Spleen (tissue), 7 donors: ENCODE measurements at regions not wholly inside any gene's neighbourhood (a gene's known extent, or its start where the extent isn't known, plus 50 kb on each side); places are given as distances from the start of the nearest gene placed in this dataset.

Experiments
- CTCF ChIP-seq, 11 experiments: fragments of 200-600 bp in 7 of 11; fragments of 450-650 bp in 4 of 11; sonication (generic) in 4 of 11; IDR thresholded peaks in 8 of 11; conservative IDR thresholded peaks in 3 of 11; 1 replicate in 7 of 11; 2 replicates in 4 of 11; pipeline versions ENCODE4 v1.4.0 to v1.8.0; 2016 to 2021; ENCODE audit warnings: antibody characterized with exemption in 11 of 11, inconsistent platforms in 4 of 11, mild to moderate bottlenecking in 1 of 11
- POLR2AphosphoS5 ChIP-seq, 3 donors: sonication (generic); formaldehyde crosslinking; IDR thresholded peaks; one replicate each; pipeline ENCODE4 v1.5.1; 2017; ENCODE audit warnings: antibody characterized with exemption in 3 of 3
- donor health status: DM: no; HTN: no; CAD: no; lungs with moderate emphysema.
- donor health status: DM: no; HTN: no; CAD: no.
- donor health status: DM: no; HTN: no; CAD: no.

- TF ChIP-seq CTCF (IDR thresholded peaks at IDR 0.05 in 8 of 11, conservative IDR thresholded peaks at IDR 0.05 in 3 of 11) (no peak), POLR2AphosphoS5 (IDR thresholded peaks at IDR 0.05) (no peak)
These were observed 241.5 kb upstream of the ANKRD50 start for GRCh38 chr4:124954046-124954445.
